OCI-LY7 (cell line): ENCODE measurements at regions not wholly inside any gene's neighbourhood (a gene's known extent, or its start where the extent isn't known, plus 50 kb on each side); places are given as distances from the start of the nearest gene placed in this dataset.

Experiments used
- BruUV-seq: library from RNA; stranded (reverse); fragments of 400-500 nt; replicated peaks from 2 replicates; lab custom pipeline; 2021; lab: Mats Ljungman, UMichigan
- CTCF ChIA-PET: fragments of 300-600 bp; sonication (Branson Sonifier 250); formaldehyde crosslinking; loops from one replicate; lab custom pipeline; 2022; ENCODE audit warnings: antibody characterized with exemption; ENCODE audit not compliant: unreplicated experiment; lab: Charles Lee
- POLR2A ChIA-PET: fragments of 300-600 bp; sonication (Branson Sonifier 250); formaldehyde crosslinking; loops from one replicate; lab custom pipeline; 2022; ENCODE audit warnings: antibody characterized with exemption; lab: Charles Lee
- DNase-seq: peaks from one replicate; pipeline ENCODE4 v3.0.0-alpha.2; 2015; ENCODE audit warnings: low spot score
- H2AFZ ChIP-seq: fragments of 200-600 bp; sonication (generic), shearing (Covaris generic); 2 replicates; pipeline ENCODE4 v1.6.1; 2014; ENCODE audit warnings: mild to moderate bottlenecking, antibody characterized with exemption, low read length, moderate library complexity
- H3K27ac ChIP-seq: fragments of 200-600 bp; sonication (generic); 2 replicates; pipeline ENCODE4 v1.5.1; 2014; ENCODE audit warnings: mixed run types, low read depth, mild to moderate bottlenecking, moderate library complexity, low read length, inconsistent platforms; ENCODE audit not compliant: poor library complexity, severe bottlenecking
- H3K36me3 ChIP-seq: fragments of 200-600 bp; sonication (generic); 2 replicates; pipeline ENCODE4 v1.6.1; 2014; ENCODE audit warnings: mild to moderate bottlenecking, antibody characterized with exemption, low read length, moderate library complexity, mixed read lengths; ENCODE audit not compliant: insufficient read depth
- H3K4me1 ChIP-seq: fragments of 200-600 bp; sonication (generic); 2 replicates; pipeline ENCODE4 v1.5.1; 2014; ENCODE audit warnings: mild to moderate bottlenecking, low read length; ENCODE audit not compliant: insufficient read depth, poor library complexity, severe bottlenecking
- H3K4me2 ChIP-seq: fragments of 200-600 bp; sonication (generic); 2 replicates; pipeline ENCODE4 v1.6.1; 2014; ENCODE audit warnings: mild to moderate bottlenecking, low read length
- H3K4me3 ChIP-seq: fragments of 200-600 bp; sonication (generic); 2 replicates; pipeline ENCODE4 v1.5.1; 2014; ENCODE audit warnings: mild to moderate bottlenecking, low read depth, low read length; ENCODE audit not compliant: poor library complexity, severe bottlenecking
- H3K79me2 ChIP-seq: fragments of 200-600 bp; sonication (generic); 2 replicates; pipeline ENCODE4 v1.6.1; 2016; ENCODE audit warnings: low read depth, mild to moderate bottlenecking, low read length, moderate library complexity, mixed read lengths; ENCODE audit not compliant: insufficient read depth
- H3K9me2 ChIP-seq: fragments of 200-600 bp; sonication (generic); 2 replicates; pipeline ENCODE4 v1.6.1; 2016; ENCODE audit warnings: mild to moderate bottlenecking, low read length, mixed read lengths; ENCODE audit not compliant: insufficient read depth
- H3K9me3 ChIP-seq: fragments of 200-600 bp; sonication (generic); 2 replicates; pipeline ENCODE4 v1.6.1; 2014; ENCODE audit warnings: mild to moderate bottlenecking, mixed run types, low read length, mixed read lengths
- H4K20me1 ChIP-seq: fragments of 200-600 bp; sonication (generic); 2 replicates; pipeline ENCODE4 v1.6.1; 2014; ENCODE audit warnings: mild to moderate bottlenecking, antibody characterized with exemption, low read length, moderate library complexity, mixed read lengths; ENCODE audit not compliant: insufficient read depth
- CTCF ChIP-seq: fragments of 200-600 bp; sonication (generic); conservative IDR thresholded peaks from 2 replicates; pipeline ENCODE4 v1.5.1; 2014; ENCODE audit warnings: mild to moderate bottlenecking, antibody characterized with exemption, low read length, moderate library complexity, mixed read lengths
- EZH2phosphoT487 ChIP-seq: fragments of 200-600 bp; sonication (generic); IDR thresholded peaks from 2 replicates; pipeline ENCODE4 v1.6.1; 2018; ENCODE audit warnings: low read depth, borderline replicate concordance, mild to moderate bottlenecking, mixed run types, antibody characterized with exemption, low read length, moderate library complexity, mixed read lengths
- intact Hi-C: fragments of 100-400 bp; cut with micrococcal nuclease; formaldehyde crosslinking; loops from one replicate; pipeline ENCODE4 v1.10.0; 2022; ENCODE audit not compliant: unreplicated experiment

GRCh38 chr17:33661975-33662374 is 368.9 kb upstream of the ASIC2 start:
- no peaks in the 10 kb centered on the region for H3K4me1 ChIP-seq
- H3K9me2 ChIP-seq, result no peaks in the 10 kb centered on the region
- H3K79me2 ChIP-seq, result no peaks in the 10 kb centered on the region
- ChIA-PET POLR2A (no interaction called here), CTCF (no interaction called here)
- H2AFZ ChIP-seq, result no peak overlapping the region
- no peak overlapping the region for H3K4me3 ChIP-seq
- H3K9me3 ChIP-seq, result no peaks in the 10 kb centered on the region
- no peaks in the 10 kb centered on the region for H3K36me3 ChIP-seq
- no peak overlapping the region for H3K27ac ChIP-seq
- intact Hi-C loops, result no loop called here
- no peak for TF ChIP-seq EZH2phosphoT487
- no peak for TF ChIP-seq CTCF
- no peak overlapping the region for H3K4me2 ChIP-seq
- H4K20me1 ChIP-seq, result no peaks in the 10 kb centered on the region
- DNase-seq, result no peak
- BruUV-seq, result no TSS peak

GRCh38 chr17:33664116-33664840 is 371.2 kb upstream of the ASIC2 start:
- no peak for DNase-seq
- H3K9me2 ChIP-seq, result no peaks in the 10 kb centered on the region
- no peaks in the 10 kb centered on the region for H3K4me1 ChIP-seq
- H3K27ac ChIP-seq, result no peak overlapping the region
- intact Hi-C loops, result no loop called here
- CTCF ChIA-PET, result no interaction called here
- BruUV-seq, result no TSS peak
- POLR2A ChIA-PET, result interaction anchor here (1.9 kb wide), 1 partner anchor 11 kb away, joined by 5 read pairs; no protein-coding TSS in a partner anchor
- H3K79me2 ChIP-seq, result no peaks in the 10 kb centered on the region
- no peak for TF ChIP-seq CTCF
- TF ChIP-seq EZH2phosphoT487, result no peak
- no peak overlapping the region for H3K4me2 ChIP-seq
- no peaks in the 10 kb centered on the region for H3K36me3 ChIP-seq
- H4K20me1 ChIP-seq, result no peaks in the 10 kb centered on the region
- H3K9me3 ChIP-seq, result no peaks in the 10 kb centered on the region
- no peak overlapping the region for H3K4me3 ChIP-seq
- H2AFZ ChIP-seq, result no peak overlapping the region

- no peak overlapping the region for H2AFZ ChIP-seq
- H3K27ac ChIP-seq, result no peak overlapping the region
- ChIA-PET POLR2A (interaction anchor here (0.6 kb wide), 1 partner anchor 1489 kb away, joined by 4 read pairs; no protein-coding TSS in a partner anchor), CTCF (no interaction called here)
- H3K9me3 ChIP-seq, result no peaks in the 10 kb centered on the region
- no peak for TF ChIP-seq EZH2phosphoT487
- TF ChIP-seq CTCF, result no peak
- H3K79me2 ChIP-seq, result no peaks in the 10 kb centered on the region
- intact Hi-C loops, result no loop called here
- BruUV-seq, result no TSS peak
- H3K4me1 ChIP-seq, result no peaks in the 10 kb centered on the region
- DNase-seq, result no peak
- no peaks in the 10 kb centered on the region for H3K36me3 ChIP-seq
- no peaks in the 10 kb centered on the region for H4K20me1 ChIP-seq
- no peaks in the 10 kb centered on the region for H3K9me2 ChIP-seq
- H3K4me3 ChIP-seq, result no peak overlapping the region
- no peak overlapping the region for H3K4me2 ChIP-seq
These were observed 374.0 kb upstream of the ASIC2 start for GRCh38 chr17:33667052-33667509.
